Natural killer cell (primary cell): ENCODE measurements at regions not wholly inside any gene's neighbourhood (a gene's known extent, or its start where the extent isn't known, plus 50 kb on each side); places are given as distances from the start of the nearest gene placed in this dataset.
"Not testable (repeated sequence)": the region's sequence is repeated elsewhere in the genome, so short reads cannot be mapped to it uniquely, and the experiment has no call there.

ENCODE experiments used
- ATAC-seq, 3 donors: fragments of 150-1000 bp in 2 of 3; fragments of 200-7000 bp in 1 of 3; cut with Tn5 transposase; 1 replicate in 1 of 3; 2 replicates in 2 of 3; pipeline ENCODE4 v1.10.0; 2021; ENCODE audit warnings: mild to moderate bottlenecking in 2 of 3, moderate library complexity in 2 of 3
- DNase-seq, 2 donors: peaks; one replicate each; pipeline versions ENCODE4 v3.0.0 to v3.0.0-alpha.2; 2013 to 2021; ENCODE audit warnings: mixed read lengths in 1 of 2
- H3K27ac ChIP-seq: one replicate; pipeline ENCODE4 v1.5.1; 2013; ENCODE audit warnings: mild to moderate bottlenecking, low read length
- H3K27me3 ChIP-seq: one replicate; pipeline ENCODE4 v1.6.1; 2013; ENCODE audit warnings: low read length; ENCODE audit not compliant: control insufficient read depth, insufficient read depth
- H3K36me3 ChIP-seq: one replicate; pipeline ENCODE4 v1.6.1; 2013; ENCODE audit warnings: low read length; ENCODE audit not compliant: control insufficient read depth, insufficient read depth
- H3K4me1 ChIP-seq: one replicate; pipeline ENCODE4 v1.6.1; 2013; ENCODE audit warnings: low read length; ENCODE audit not compliant: control insufficient read depth, insufficient read depth
- H3K4me3 ChIP-seq: one replicate; pipeline ENCODE4 v1.5.1; 2013; ENCODE audit warnings: low read length
- H3K9me3 ChIP-seq: one replicate; pipeline ENCODE4 v1.6.1; 2013; ENCODE audit warnings: low read length; ENCODE audit not compliant: control insufficient read depth, insufficient read depth
- H3K27ac Mint-ChIP-seq, 2 donors: one replicate each; pipeline ENCODE4 v1.8.0; 2022; ENCODE audit warnings: mild to moderate bottlenecking in 2 of 2, mixed read lengths in 2 of 2, moderate library complexity in 1 of 2
- H3K27me3 Mint-ChIP-seq, 2 donors: one replicate each; pipeline ENCODE4 v1.8.0; 2022; ENCODE audit warnings: low read depth in 2 of 2, mixed read lengths in 2 of 2
- H3K36me3 Mint-ChIP-seq: one replicate; pipeline ENCODE4 v1.8.0; 2022; ENCODE audit warnings: mixed read lengths
- H3K4me1 Mint-ChIP-seq, 2 donors: one replicate each; pipeline ENCODE4 v1.8.0; 2022; ENCODE audit warnings: mixed read lengths in 2 of 2
- H3K4me3 Mint-ChIP-seq: one replicate; pipeline ENCODE4 v1.8.0; 2022; ENCODE audit warnings: mild to moderate bottlenecking, moderate library complexity, mixed read lengths
- H3K9me3 Mint-ChIP-seq, 2 donors: one replicate each; pipeline ENCODE4 v1.8.0; 2022; ENCODE audit warnings: mixed read lengths in 2 of 2
- CTCF ChIP-seq: fragments of 200-600 bp; IDR thresholded peaks from one replicate; pipeline ENCODE4 v1.8.0; 2022; ENCODE audit warnings: antibody characterized with exemption
- WGBS: methylation state at CpG from one replicate; pipeline ENCODE4 v1.1.7; 2013; ENCODE audit warnings: missing lambda C conversion rate; ENCODE audit not compliant: insufficient coverage; 5-methylcytosine and 5-hydroxymethylcytosine counted together
- intact Hi-C: fragments of 100-400 bp; cut with micrococcal nuclease; formaldehyde crosslinking; loops from one replicate; pipeline ENCODE4 v1.14.2; 2022

- Mint-ChIP-seq H3K4me1 (no peaks in the 10 kb centered on the region), H3K36me3 (no peaks in the 10 kb centered on the region), H3K27me3 (peaks cover 3 to 24% of the 10 kb centered on the region in 2 donors), H3K4me3 (no peak overlapping the region), H3K27ac (no peak overlapping the region), H3K9me3 (no peaks in the 10 kb centered on the region)
- no peaks in the 10 kb centered on the region for H3K4me1 ChIP-seq
- no peaks in the 10 kb centered on the region for H3K36me3 ChIP-seq
- WGBS = 61% methylated on average over 8 of the region's 10 CpGs
- no peak for TF ChIP-seq CTCF
- DNase-seq = no peak
- no peak overlapping the region for H3K4me3 ChIP-seq
- no peak overlapping the region for H3K27ac ChIP-seq
- no peak for ATAC-seq
- peaks cover 4% of the 10 kb centered on the region for H3K9me3 ChIP-seq
- no peaks in the 10 kb centered on the region for H3K27me3 ChIP-seq
- intact Hi-C loops = no loop called here
These were observed 104.0 kb downstream of the MTX3 start for GRCh38 chr5:79886925-79887655.

DNA sequence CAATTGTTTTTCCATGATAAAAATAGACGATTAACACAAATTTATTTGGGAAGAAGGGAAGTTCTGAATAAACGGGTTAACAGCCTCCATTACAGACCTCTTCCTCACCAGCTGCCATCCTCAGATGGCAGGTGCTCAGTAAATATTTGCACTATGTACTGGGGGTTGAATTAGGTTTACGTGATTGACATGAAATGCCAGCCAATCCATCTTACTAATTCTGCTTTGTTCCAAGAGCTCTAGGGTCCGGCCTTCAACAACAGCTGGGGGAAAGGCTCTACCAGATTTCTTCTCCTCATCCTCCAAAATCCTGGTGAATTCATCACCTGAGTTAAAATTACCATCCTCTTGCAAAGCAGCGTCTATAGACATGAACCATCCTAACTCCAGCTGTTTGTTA is 104.6 kb downstream of the MTX3 start:
- H3K27me3 ChIP-seq = no peaks in the 10 kb centered on the region
- peaks cover 4% of the 10 kb centered on the region for H3K9me3 ChIP-seq
- no peak overlapping the region for H3K4me3 ChIP-seq
- H3K27ac ChIP-seq = no peak overlapping the region
- no peaks in the 10 kb centered on the region for H3K36me3 ChIP-seq
- no peaks in the 10 kb centered on the region for H3K36me3 Mint-ChIP-seq
- ATAC-seq = no peak
- H3K4me1 ChIP-seq = no peaks in the 10 kb centered on the region
- no peak for DNase-seq
- TF ChIP-seq CTCF = no peak
- WGBS = 87% methylated on average over 2 of the region's 5 CpGs
- intact Hi-C loops = no loop called here
- H3K27me3 Mint-ChIP-seq = peaks cover 3 to 20% of the 10 kb centered on the region in 2 donors
- no peak overlapping the region for H3K4me3 Mint-ChIP-seq
- H3K4me1 Mint-ChIP-seq = no peaks in the 10 kb centered on the region
- no peak overlapping the region for H3K27ac Mint-ChIP-seq
- no peaks in the 10 kb centered on the region for H3K9me3 Mint-ChIP-seq

DNA sequence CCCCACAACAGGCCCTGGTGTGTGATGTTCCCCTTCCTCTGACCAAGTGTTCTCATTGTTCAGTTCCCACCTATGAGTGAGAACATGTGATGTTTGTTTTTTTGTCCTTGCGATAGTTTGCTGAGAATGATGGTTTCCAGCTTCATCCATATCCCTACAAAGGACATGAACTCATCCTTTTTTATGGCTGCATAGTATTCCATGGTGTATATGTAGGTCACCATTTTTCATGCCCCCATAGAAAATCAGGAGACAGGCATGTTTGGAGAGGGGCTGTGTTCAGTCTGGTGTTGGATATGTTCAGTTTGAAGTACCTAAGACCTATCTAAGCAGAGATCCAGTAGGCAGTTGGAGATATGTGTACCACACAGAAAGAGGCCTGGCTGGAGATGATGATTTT is 111.2 kb downstream of the MTX3 start:
- DNase-seq, H3K27me3 ChIP-seq: not testable (repeated sequence)
- WGBS = no CpG with 5 or more reads among the region's 1 CpG

GRCh38 chr5:79878721-79879336 is 112.2 kb downstream of the MTX3 start:
- Histone ChIP-seq H3K4me1 (no peaks in the 10 kb centered on the region), H3K9me3 (no peaks in the 10 kb centered on the region), H3K4me3 (no peak overlapping the region), H3K27ac (no peak overlapping the region), H3K27me3 (no peaks in the 10 kb centered on the region), H3K36me3 (no peaks in the 10 kb centered on the region)
- no peaks in the 10 kb centered on the region for H3K9me3 Mint-ChIP-seq
- TF ChIP-seq CTCF = no peak
- no peak overlapping the region for H3K27ac Mint-ChIP-seq
- 67% methylated on average over 5 of the region's 5 CpGs for WGBS
- ATAC-seq = no peak
- H3K4me3 Mint-ChIP-seq = no peak overlapping the region
- intact Hi-C loops = no loop called here
- no peaks in the 10 kb centered on the region for H3K36me3 Mint-ChIP-seq
- peak in 1 of 2 donors; percentile 38 for DNase-seq
- no peaks in the 10 kb centered on the region for H3K4me1 Mint-ChIP-seq
- H3K27me3 Mint-ChIP-seq = peaks cover 3 to 11% of the 10 kb centered on the region in 2 donors

More for the DNA sequence above, 111.2 kb downstream of the MTX3 start:
- H3K4me3 Mint-ChIP-seq, H3K4me1 Mint-ChIP-seq, ATAC-seq, intact Hi-C loops, H3K27ac ChIP-seq, H3K9me3 ChIP-seq, H3K9me3 Mint-ChIP-seq, H3K4me3 ChIP-seq, H3K27ac Mint-ChIP-seq, H3K36me3 Mint-ChIP-seq, H3K4me1 ChIP-seq, H3K36me3 ChIP-seq: not testable (repeated sequence)
- H3K27me3 Mint-ChIP-seq = peaks cover 3 to 11% of the 10 kb centered on the region in 2 donors
